ENCODE measurements at regions not wholly inside any gene's neighbourhood (a gene's known extent, or its start where the extent isn't known, plus 50 kb on each side); places are given as distances from the start of the nearest gene placed in this dataset.

DNA sequence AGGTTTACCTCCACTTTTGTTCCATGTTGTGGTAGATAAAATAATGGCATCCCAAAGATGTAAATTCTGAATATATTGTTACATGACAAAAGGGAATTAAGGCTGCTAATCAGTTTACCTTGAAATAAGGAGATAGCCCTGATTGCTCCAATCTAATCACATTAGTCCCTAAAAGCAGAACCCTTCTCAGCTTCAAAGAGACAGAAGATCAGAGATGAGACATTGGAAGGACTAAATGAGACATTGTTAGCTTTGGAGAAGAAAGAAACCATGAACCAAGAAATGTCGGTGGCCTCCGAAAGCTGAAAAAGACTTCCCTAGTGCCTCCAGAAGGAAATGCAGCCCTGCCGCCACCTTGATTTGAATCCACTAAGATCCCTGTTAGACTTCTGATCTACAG is 82.8 kb upstream of the PARP8 start:
- TF ChIP-seq, protein P1, sequence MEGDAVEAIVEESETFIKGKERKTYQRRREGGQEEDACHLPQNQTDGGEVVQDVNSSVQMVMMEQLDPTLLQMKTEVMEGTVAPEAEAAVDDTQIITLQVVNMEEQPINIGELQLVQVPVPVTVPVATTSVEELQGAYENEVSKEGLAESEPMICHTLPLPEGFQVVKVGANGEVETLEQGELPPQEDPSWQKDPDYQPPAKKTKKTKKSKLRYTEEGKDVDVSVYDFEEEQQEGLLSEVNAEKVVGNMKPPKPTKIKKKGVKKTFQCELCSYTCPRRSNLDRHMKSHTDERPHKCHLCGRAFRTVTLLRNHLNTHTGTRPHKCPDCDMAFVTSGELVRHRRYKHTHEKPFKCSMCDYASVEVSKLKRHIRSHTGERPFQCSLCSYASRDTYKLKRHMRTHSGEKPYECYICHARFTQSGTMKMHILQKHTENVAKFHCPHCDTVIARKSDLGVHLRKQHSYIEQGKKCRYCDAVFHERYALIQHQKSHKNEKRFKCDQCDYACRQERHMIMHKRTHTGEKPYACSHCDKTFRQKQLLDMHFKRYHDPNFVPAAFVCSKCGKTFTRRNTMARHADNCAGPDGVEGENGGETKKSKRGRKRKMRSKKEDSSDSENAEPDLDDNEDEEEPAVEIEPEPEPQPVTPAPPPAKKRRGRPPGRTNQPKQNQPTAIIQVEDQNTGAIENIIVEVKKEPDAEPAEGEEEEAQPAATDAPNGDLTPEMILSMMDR (IDR thresholded peaks at IDR 0.05; ENCODE audit: extremely low read depth in 1 of 2, insufficient read depth in 1 of 2, low read depth in 1 of 2, low read length in 2 of 2): no peak
- TF ChIP-seq POLR2AphosphoS5 (IDR thresholded peaks at IDR 0.05; ENCODE audit: insufficient read depth, low read depth, low read length) (no peak), EZH2 (IDR thresholded peaks at IDR 0.05; ENCODE audit: borderline replicate concordance, low read depth, low read length, severe bottlenecking) (no peak), MAX (IDR thresholded peaks at IDR 0.05; ENCODE audit: insufficient read depth, insufficient read length) (no peak), POLR2A (IDR thresholded peaks at IDR 0.05; ENCODE audit: low read depth, low read length) (no peak)

Measured in endothelial cell of umbilical vein (primary cell).